Testis (tissue), 2 donors: ENCODE measurements at regions not wholly inside any gene's neighbourhood (a gene's known extent, or its start where the extent isn't known, plus 50 kb on each side); places are given as distances from the start of the nearest gene placed in this dataset.
A peak's percentile ranks its signal among the peaks of the same experiment; 100 is the strongest.

Experiments used
- DNase-seq: peaks from one replicate; pipeline ENCODE4 v3.0.0-alpha.2; 2019
- H3K27ac ChIP-seq, 2 donors: fragments of 200-600 bp; sonication (generic); one replicate each; pipeline ENCODE4 v1.5.1; 2019
- H3K27me3 ChIP-seq: fragments of 200-600 bp; sonication (generic); one replicate; pipeline ENCODE4 v1.5.1; 2019
- H3K36me3 ChIP-seq: fragments of 200-600 bp; sonication (generic); one replicate; pipeline ENCODE4 v1.5.1; 2017; ENCODE audit warnings: low read depth; ENCODE audit errors: missing control alignments
- H3K4me1 ChIP-seq: fragments of 200-600 bp; sonication (generic); one replicate; pipeline ENCODE4 v1.5.1; 2019
- H3K4me3 ChIP-seq, 2 donors: fragments of 200-600 bp; sonication (generic); one replicate each; pipeline ENCODE4 v1.5.1; 2017 to 2019
- H3K9me3 ChIP-seq: fragments of 200-600 bp; sonication (generic); one replicate; pipeline ENCODE4 v1.5.1; 2017
- POLR2A ChIP-seq: fragments of 450-650 bp; IDR thresholded peaks from one replicate; pipeline ENCODE4 v1.6.1; 2017; ENCODE audit warnings: antibody characterized with exemption, mild to moderate bottlenecking, moderate library complexity
- WGBS, 2 donors: methylation state at CpG; one replicate each; pipeline ENCODE4 v1.1.5; 2018; 5-methylcytosine and 5-hydroxymethylcytosine counted together
- intact Hi-C: fragments of 100-400 bp; cut with DNase I; formaldehyde crosslinking; loops from one replicate; pipeline ENCODE4 v1.15.1; 2023; ENCODE audit warnings: low total_unique reads
- TF ChIP-seq, protein P1 (sequence below), 3 experiments: fragments of 450-650 bp in 2 of 3; fragments of 200-600 bp in 1 of 3; sonication (generic) in 1 of 3; IDR thresholded peaks; one replicate each; pipeline ENCODE4 v1.5.1; 2016 to 2019; ENCODE audit warnings: antibody characterized with exemption in 3 of 3, mild to moderate bottlenecking in 2 of 3, moderate library complexity in 1 of 3

DNA sequence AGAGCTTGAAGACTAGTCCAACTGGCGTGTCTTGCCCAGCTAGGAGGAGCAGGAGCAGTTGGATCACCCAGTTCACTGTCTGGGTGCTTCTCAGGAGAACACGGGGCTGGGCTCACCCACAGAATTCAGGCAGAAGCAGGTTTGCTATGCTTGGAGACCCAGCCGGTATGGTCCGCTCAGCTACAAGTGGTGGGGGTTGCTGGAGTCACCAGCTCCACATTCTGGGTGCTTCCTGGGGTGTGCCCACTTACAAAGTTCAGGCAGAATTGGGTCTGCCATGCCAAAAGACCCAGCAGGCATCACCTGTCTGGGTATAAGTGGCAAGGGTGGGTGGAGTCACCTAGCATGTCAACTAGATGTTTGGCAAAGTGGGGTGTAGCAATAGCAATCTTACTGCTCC, 1061.8 kb downstream of the PCDH19 start:
- 88% methylated on average over 4 of the region's 4 CpGs; no CpG with 5 or more reads in 1 of the 2 donors for WGBS, 2 donors
- Histone ChIP-seq H3K27me3 (no peaks in the 10 kb centered on the region), H3K36me3 (no peaks in the 10 kb centered on the region), H3K9me3 (no peaks in the 10 kb centered on the region), H3K27ac (no peak overlapping the region), H3K4me3 (no peak overlapping the region), H3K4me1 (no peaks in the 10 kb centered on the region)
- DNase-seq: no peak
- intact Hi-C loops: no loop called here
- TF ChIP-seq, protein P1, sequence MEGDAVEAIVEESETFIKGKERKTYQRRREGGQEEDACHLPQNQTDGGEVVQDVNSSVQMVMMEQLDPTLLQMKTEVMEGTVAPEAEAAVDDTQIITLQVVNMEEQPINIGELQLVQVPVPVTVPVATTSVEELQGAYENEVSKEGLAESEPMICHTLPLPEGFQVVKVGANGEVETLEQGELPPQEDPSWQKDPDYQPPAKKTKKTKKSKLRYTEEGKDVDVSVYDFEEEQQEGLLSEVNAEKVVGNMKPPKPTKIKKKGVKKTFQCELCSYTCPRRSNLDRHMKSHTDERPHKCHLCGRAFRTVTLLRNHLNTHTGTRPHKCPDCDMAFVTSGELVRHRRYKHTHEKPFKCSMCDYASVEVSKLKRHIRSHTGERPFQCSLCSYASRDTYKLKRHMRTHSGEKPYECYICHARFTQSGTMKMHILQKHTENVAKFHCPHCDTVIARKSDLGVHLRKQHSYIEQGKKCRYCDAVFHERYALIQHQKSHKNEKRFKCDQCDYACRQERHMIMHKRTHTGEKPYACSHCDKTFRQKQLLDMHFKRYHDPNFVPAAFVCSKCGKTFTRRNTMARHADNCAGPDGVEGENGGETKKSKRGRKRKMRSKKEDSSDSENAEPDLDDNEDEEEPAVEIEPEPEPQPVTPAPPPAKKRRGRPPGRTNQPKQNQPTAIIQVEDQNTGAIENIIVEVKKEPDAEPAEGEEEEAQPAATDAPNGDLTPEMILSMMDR (IDR thresholded peaks at IDR 0.05): no peak
- TF ChIP-seq POLR2A: no peak

DNA sequence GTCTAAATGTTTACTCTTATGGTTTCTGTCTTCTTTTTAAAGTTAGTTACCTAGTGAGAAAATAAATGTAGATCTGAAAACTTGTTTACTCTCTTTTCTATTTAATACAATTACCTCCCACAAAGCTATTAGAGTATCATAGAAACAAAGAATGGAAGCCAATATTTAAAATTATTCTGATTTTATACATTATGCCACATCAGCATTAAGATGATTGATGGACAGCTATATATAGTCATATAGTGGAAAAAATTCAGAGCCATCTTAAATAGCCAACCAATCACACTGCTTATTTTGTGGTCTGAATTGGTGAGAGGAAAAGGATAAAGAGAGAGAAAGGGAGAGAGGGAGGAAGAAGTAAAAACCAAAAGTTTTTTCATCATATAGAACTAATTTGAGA, 1101.8 kb downstream of the PCDH19 start:
- no peaks in the 10 kb centered on the region for H3K36me3 ChIP-seq
- no peaks in the 10 kb centered on the region for H3K27me3 ChIP-seq
- H3K27ac ChIP-seq: no peak overlapping the region
- intact Hi-C loops: no loop called here
- H3K9me3 ChIP-seq: no peaks in the 10 kb centered on the region
- no peak for DNase-seq
- TF ChIP-seq, protein P1 (IDR thresholded peaks at IDR 0.05): no peak
- no peak for TF ChIP-seq POLR2A
- no peaks in the 10 kb centered on the region for H3K4me1 ChIP-seq
- H3K4me3 ChIP-seq: no peak overlapping the region

GRCh38 chrX:99305573-99305972, 1104.5 kb downstream of the PCDH19 start:
- intact Hi-C loops: no loop called here

GRCh38 chrX:99301990-99302389, 1108.1 kb downstream of the PCDH19 start:
- no peaks in the 10 kb centered on the region for H3K27me3 ChIP-seq
- H3K4me3 ChIP-seq: no peak overlapping the region
- DNase-seq: no peak
- H3K9me3 ChIP-seq: no peaks in the 10 kb centered on the region
- WGBS, 2 donors: 60 to 72% methylated on average over 2 of the region's 2 CpGs
- H3K36me3 ChIP-seq: no peaks in the 10 kb centered on the region
- TF ChIP-seq, protein P1 (IDR thresholded peaks at IDR 0.05): peak in 1 of 3 experiments; percentile 9
- TF ChIP-seq POLR2A: no peak
- H3K4me1 ChIP-seq: no peaks in the 10 kb centered on the region
- intact Hi-C loops: no loop called here
- H3K27ac ChIP-seq: no peak overlapping the region

More at GRCh38 chrX:99305573-99305972, 1104.5 kb downstream of the PCDH19 start:
- Histone ChIP-seq H3K36me3 (no peaks in the 10 kb centered on the region), H3K4me1 (no peaks in the 10 kb centered on the region), H3K27me3 (no peaks in the 10 kb centered on the region), H3K9me3 (no peaks in the 10 kb centered on the region), H3K27ac (no peak overlapping the region), H3K4me3 (no peak overlapping the region)
- no peak for DNase-seq
- TF ChIP-seq, protein P1 (IDR thresholded peaks at IDR 0.05): no peak
- TF ChIP-seq POLR2A: no peak
- 55 to 68% methylated on average over 3 of the region's 3 CpGs for WGBS, 2 donors

- Histone ChIP-seq H3K9me3 (no peaks in the 10 kb centered on the region), H3K4me1 (no peaks in the 10 kb centered on the region), H3K36me3 (no peaks in the 10 kb centered on the region), H3K27me3 (no peaks in the 10 kb centered on the region), H3K27ac (no peak overlapping the region), H3K4me3 (no peak overlapping the region)
- whole genome bisulfite sequencing, 2 donors: 76 to 100% methylated on average over 2 to 6 of the region's 8 CpGs
- no peak for TF ChIP-seq POLR2A
- TF ChIP-seq, protein P1 (IDR thresholded peaks at IDR 0.05): no peak
- DNase-seq: no peak
- intact Hi-C loops: no loop called here
Observed at GRCh38 chrX:99271641-99272040, 1138.4 kb downstream of the PCDH19 start.
